C4-2B (cell line): ENCODE measurements at regions not wholly inside any gene's neighbourhood (a gene's known extent, or its start where the extent isn't known, plus 50 kb on each side); places are given as distances from the start of the nearest gene placed in this dataset.

ENCODE experiments used
- H3K27ac ChIP-seq: fragments of 450-650 bp; 2 replicates; pipeline ENCODE4 v1.5.1; 2017
- CTCF ChIP-seq: fragments of 450-650 bp; conservative IDR thresholded peaks from 2 replicates; pipeline ENCODE4 v1.5.1; 2017; ENCODE audit warnings: mild to moderate bottlenecking
- ZFX ChIP-seq: fragments of 450-650 bp; IDR thresholded peaks from 2 replicates; pipeline ENCODE4 v1.6.1; 2017

DNA sequence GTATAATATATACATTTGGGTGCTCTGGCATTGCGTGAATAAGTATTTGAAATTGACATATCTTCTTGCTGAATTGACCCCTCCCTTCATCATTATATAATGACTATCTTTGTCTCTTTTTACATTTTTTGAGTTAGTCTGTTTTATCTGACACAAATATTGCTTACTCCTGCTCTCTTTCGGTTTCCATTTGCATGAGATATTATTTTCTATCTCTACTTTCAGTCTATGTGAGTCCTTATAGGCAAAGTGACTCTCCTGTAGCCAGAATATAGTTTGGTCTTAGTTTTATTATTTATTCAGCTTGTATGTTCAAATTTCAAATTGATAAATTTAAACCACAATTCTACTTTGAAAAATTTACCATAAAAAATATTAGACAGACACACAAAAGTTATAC, 491.0 kb downstream of the NAV3 start:
- no peak overlapping the region for H3K27ac ChIP-seq
- no peak for TF ChIP-seq CTCF
- no peak for TF ChIP-seq ZFX

DNA sequence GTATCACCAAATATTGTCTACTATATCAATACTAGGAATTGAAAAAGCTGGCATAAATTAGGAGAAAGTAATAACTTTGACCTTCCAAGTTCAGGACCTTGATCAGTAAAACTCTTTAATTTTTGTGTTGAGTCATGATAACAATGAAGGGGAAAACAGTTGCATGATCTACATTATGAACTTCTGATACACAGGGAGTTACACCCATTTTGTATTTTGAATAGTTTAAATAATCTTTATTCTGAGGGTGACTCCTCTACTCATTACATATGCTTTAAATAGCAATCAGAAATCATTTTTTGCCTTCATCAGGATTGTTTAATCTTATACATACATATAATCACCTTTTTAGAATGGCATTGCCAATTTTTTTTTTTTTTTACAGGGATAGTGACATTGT, 492.5 kb downstream of the NAV3 start:
- H3K27ac ChIP-seq, result no peak overlapping the region
- no peak for TF ChIP-seq CTCF
- no peak for TF ChIP-seq ZFX

- TF ChIP-seq CTCF (no peak), ZFX (no peak)
- no peak overlapping the region for H3K27ac ChIP-seq
Observed at GRCh38 chr12:78324234-78324633, 493.5 kb downstream of the NAV3 start.

DNA sequence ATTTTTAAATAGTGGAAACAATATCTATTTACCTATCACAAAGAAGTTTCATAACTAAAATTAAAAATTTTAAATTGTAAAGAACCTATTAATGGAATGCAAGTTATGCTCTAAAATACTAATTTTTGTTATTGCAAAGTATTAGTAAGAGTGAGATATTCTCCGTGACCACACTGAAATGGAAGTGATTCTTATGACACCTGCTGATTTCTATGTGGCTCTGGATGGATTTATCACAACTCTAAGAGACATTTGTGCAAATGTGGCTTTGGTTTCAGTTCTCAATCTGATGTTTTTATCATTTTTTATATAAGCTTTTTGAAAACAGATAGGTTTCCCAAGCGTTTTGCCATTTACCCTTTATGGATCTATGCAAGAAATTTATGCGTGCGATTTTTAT, 497.8 kb downstream of the NAV3 start:
- H3K27ac ChIP-seq, result no peak overlapping the region
- no peak for TF ChIP-seq CTCF
- TF ChIP-seq ZFX, result no peak

GRCh38 chr12:78330131-78330530, 499.4 kb downstream of the NAV3 start:
- H3K27ac ChIP-seq, result no peak overlapping the region
- TF ChIP-seq CTCF (no peak), ZFX (no peak)

DNA sequence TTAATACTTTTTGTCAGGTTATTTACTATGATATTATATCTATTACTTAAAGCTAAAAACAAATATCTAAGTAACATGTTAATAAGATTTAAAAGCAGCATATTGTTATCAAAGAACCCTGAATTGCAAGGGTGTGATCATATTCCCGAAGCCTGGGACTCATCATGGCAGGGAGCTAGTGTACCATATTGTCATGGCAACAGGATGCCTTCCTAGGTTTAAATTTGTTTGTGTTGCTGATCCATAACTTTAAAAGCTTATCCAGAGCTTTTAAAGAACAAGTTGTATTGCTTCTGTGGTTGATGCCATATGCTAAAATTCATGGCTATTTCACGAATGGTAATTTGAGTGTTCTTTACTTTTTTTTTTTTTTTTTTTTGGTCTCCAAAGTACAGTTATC, 500.5 kb downstream of the NAV3 start:
- no peak for TF ChIP-seq ZFX
- TF ChIP-seq CTCF, result no peak
- no peak overlapping the region for H3K27ac ChIP-seq

- no peak overlapping the region; the same call in 1 of the 2 replicates for H3K27ac ChIP-seq
- TF ChIP-seq CTCF, result no peak
- no peak for TF ChIP-seq ZFX
Observed at GRCh38 chr12:78331753-78332152, 501.1 kb downstream of the NAV3 start.
